ENCODE measurements at regions not wholly inside any gene's neighbourhood (a gene's known extent, or its start where the extent isn't known, plus 50 kb on each side); places are given as distances from the start of the nearest gene placed in this dataset.

DNA sequence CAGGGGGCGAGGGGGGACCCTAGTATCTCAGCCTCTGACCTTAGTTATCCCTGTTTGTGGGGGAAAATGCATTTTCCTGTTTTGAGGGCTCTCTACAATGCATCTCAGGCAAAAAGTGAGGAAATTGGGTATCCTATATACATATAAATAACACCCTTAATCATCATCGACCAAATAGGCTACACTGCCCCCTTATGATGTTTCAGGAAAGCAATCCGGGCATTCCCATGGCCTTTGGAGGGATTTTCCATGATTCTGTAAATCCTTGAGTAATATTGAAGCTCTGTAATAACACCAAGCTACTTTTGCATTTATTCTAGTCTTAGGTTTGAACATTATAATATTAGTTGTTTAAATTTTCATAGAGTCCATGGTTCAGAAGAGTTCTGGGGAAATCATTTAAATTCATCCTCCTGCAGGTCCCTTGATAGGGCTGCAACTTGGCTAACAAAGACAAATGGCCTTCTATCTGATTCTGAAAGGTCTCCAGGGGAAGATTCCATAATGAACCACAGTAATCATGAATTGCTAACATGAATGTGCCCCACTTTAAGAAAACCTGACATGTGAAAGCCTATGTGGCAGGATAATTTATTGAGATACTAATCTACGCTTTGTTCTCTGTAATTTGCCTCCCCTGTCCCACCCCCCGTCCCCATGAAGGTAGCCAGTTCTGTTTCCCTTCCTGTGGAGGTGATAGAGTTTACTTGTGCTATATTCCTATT lies 91.5 kb upstream of the SCOC start:
- DNase-seq (ENCODE audit: low spot score): no peak

DNA sequence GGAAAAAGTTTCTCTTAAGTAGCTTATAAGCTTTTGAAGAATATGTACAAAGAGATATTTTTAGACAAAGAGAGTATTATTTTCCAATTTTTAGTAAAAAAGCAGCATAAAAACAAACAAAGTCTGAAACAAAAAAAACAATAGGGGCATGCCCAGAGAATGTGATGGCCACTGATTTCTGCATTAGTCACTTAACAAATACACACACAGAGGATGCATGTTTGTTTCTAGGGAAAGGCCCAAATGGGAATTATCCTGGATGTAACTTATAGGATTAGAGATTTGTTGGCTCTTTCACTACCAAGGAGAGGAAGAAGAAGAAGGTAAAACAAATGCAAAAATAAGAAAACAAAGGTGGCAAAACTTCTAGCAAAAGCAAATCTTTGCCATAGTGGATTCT lies 95.9 kb upstream of the SCOC start:
- no peak for DNase-seq (ENCODE audit: low spot score)

DNA sequence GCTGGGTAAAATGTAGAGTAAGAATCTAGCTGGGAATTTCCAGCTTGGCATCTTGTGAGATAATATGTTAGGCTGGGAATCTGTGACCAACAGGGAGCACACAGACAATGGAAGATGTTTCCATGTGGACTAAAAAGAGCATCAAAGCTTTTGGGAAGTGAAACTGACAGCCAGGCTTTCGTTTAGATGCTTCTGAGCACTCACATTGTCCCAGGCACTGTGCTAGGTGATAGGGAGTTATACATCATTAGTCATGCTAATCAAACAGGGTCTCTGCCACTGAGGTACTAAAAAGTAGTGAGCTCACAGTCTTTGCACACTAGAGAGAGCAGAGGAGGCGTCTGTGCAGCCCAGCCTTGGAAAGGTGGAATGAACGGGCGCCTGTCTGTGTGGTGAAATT lies 101.9 kb upstream of the SCOC start:
- DNase-seq (ENCODE audit: low spot score): no peak

DNA sequence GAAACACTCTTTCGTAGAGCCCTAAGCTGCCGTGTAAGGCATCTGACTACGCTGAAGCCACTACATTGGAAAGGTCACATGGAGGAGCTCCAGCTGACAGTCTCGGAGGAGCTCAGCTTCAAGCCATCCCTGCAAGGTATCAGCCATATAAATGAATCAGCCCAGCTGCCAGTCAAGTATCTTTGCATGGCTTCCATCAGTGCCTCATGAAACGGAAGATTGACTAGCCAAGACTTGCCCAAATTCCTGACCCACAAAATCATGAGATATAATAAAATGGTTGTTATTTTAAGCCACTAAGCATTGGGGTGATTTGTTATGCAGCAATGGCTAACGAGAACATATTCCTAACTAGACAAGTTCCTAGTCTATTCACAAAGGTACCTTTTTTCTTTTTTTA lies 104.1 kb upstream of the SCOC start:
- no peak for DNase-seq (ENCODE audit: low spot score)

DNA sequence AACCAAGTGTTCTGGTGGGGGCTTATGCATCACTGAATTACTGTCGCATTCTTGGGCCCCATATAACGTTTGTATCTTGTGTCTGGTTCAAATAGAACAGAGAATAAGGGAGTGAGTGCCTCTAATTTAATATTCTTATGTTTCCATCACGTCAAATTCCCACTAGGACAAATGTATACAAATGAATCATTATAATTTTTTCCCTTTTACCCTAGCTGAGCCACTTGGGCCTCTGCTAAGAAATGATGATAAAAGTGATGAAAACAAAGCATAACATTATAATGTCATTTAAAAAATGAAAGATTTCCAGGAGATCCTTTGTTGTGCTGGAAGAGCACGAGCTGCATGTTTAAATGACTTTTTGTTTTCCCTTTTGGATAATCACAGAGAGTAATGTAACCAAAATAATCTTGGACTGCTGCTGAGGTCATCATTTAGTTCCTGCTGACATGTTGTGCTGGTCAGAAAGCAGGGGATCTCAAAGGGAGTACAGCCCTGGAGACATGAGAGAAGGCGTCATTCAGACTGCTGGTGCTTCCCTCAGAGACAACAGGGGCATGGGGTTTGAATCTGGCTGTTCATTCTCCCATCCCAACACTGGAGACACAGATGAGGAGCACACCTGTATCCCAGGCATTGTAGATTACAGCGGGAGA lies 105.1 kb upstream of the SCOC start:
- DNase-seq (ENCODE audit: low spot score): no peak

DNA sequence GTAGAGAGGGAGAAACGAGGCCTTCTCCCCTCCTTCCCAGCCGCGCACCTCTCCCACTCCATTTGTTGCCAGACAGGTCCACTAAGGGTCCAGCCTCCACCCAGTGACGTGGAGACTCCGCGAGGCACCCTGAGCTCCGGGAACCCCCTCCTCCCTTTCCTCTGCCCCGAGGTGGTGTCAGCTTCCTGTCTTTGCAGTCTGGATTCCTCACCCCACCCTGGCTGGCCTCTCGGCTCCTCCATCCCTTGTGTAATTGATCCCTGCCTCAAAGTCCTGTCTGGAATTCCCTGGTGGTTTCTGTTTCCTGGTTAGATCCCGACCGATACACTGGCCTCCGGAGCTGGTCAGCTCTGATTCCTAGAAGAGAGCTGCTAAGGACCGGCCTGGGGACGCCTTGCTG lies 105.9 kb upstream of the SCOC start:
- DNase-seq (ENCODE audit: low spot score): no peak

DNA sequence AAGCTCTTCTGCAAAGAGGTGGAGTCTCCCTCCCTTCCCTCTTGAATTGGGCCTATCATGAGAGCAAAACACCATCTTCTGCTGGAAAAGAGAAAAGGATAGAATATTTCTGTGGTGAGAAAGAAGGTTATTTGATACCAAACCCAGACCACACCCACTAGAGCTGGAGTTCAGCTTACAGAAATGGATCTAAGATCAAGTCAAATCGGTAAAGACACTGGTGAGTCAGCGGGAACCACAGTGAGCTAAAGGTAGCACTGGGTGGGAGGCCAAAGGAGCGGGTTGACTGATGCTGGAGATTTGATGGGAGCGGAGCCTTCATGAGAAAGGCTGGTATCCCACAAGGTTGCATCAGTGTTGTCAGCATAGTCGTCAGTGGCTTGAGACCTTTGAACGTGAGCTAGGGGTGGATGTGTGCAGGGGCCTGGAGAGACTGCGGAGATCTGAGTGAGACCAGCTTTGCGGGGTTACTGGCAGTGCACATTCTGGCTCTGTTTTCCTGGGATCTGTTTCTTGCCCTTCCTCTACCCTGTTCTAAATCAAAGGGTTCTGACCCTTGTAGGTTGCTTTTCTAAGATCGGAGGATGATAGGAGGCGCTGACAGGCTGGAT lies 106.4 kb upstream of the SCOC start:
- no peak for DNase-seq (ENCODE audit: low spot score)

DNA sequence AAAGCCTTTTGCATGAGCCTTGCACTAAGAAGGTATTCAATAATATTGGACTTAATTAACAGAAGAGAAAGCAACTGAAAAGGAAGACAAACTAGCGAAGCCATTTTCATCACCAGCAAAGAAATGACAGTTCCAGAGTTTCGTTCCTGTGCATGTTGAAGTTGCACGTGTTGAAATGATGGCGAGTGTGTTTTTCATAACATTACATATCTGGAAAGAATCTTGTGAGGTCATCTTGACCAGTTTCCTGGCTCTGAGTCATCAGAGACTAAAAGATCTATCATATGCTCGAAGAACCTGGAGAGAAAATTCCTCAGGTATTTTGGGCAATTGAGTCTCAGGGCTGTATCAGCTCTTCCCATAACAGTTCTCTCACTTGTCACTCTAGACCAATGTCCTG lies 106.2 kb upstream of the MAML3 start:
- DNase-seq (ENCODE audit: low spot score): peak; percentile 67

DNA sequence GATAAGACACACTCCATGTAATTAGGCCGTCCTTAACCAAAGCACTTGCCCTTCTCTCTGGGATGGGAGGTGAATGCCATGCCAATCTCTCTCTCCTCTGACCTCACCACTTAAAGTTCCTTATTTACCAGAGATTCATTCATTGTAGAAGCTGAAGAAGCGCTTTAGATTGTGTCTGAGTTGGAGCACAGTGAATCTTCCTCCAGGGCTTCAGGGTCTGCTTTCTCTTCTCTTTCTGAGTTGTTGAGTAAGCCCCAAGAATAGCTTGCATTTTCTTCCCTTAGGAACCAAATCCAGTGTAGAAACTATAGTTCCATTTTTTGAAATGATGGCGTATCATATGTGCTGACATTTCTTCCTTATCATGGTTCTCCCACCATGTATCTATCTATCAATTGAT lies 104.5 kb upstream of the MAML3 start:
- no peak for DNase-seq (ENCODE audit: low spot score)

DNA sequence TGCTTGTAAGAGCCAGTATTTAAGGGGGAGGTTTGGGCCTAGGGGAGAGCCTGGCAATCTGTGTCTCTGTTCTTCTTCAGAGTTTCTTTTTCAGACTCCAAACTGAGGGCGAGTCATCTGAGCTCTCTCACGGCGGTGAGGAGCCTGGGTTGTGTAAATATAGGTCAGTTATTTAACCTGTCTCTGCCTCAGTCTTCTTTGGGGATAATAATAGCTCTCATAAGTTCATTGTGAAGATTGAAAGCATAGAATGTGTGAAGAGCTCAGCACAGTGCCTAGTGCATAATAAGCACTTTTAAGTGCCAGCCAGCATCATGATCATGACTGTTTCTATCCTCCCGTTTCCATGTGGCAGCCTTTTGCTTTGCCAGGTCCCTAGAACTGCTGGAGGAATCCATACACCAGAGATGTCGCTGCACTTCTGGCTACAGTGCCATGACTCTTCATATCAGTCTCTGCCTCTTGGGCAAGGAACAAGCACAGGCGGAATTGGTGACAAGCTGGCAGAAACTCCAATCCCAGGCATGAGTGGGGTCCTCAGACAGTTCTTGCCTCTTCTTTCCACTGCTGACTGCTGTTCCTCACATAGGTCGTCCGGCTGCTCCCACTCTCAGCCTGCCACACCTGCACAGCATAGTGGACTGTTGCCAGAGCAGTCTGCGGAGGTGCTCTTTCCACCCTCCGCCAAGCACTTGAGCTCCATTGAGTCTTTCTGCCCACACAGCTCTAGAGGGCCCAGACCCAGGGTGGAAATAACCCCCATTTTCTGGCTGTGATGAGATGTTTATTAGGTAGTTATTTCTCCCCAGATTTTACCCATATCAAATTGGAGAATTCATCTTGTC lies 103.7 kb upstream of the MAML3 start:
- no peak for DNase-seq (ENCODE audit: low spot score)

DNA sequence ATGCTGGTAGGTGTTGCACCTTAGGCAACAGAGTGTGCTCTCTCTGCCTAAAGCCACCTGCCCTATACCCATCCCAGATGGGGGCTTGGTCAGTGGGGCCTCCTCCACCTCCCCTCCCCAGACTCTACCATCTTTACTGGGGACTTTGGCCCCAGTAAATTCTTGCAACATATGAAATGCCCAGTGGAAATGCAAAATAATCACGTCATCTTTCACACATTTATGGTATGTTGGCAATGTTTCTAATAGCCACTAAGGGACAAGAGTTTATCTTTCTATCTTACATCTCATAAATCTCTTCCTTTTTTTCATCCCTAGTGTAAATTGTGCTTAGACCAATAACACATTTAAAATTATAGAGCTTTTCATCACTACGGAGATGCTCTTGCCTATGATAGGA lies 103.0 kb upstream of the MAML3 start:
- DNase-seq (ENCODE audit: low spot score): no peak

DNA sequence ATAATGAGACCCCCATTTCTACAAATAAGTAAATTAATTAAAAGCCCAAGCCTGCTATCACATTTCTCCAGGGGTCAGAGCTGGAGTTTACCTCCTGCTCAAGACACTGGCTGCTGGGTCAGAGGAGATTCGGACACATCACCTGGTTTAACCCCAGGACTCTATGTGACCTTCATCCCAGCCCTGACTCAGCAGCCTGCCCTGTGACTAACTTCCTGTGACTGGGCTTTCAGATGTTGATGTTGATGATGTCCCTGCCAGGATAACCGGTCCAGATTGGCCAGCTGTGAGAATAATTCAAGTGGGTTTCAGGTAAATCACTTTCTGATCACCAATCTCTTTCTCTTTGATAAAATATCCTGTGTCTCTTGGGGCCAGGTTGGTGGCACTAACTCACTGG lies 102.4 kb upstream of the MAML3 start:
- peak; percentile 43 for DNase-seq (ENCODE audit: low spot score)

DNA sequence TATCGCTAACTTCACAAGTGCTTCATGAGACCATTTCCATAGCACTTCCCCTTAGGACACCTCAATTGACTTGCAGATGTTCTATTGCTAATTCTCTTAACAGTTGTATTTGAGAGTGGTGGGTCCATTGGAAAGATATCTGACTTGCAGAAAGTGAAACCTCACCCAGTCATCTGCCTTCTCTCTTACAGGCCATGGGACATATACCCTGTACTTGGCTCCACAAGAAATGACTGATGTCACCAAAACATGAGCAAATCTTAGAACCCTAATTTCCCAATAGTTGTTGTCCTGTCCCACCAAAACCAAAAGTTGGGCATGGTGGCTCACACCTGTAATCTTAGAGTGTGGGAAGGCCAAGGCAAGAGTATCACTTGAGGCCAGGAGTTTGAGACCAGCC lies 101.9 kb upstream of the MAML3 start:
- DNase-seq (ENCODE audit: low spot score): no peak

DNA sequence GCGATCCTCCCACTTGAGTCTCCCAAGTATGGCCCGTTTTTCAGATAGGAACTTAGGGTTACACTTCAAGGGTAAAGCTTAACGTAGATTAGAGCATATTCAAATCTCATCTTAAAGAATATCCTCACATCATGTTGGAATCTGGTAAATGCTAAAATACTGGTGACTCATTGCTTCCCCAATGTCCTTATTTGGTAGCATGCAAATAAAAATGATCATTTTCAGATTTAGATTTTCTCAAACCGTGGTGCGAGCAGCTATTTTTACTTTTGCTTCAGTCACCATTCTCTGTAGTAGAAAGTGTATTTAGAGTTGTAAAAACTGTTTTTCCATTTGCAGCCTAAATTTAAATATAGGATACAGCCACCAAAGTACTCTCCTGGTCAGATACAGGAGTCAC lies 101.5 kb upstream of the MAML3 start:
- DNase-seq (ENCODE audit: low spot score): no peak

DNA sequence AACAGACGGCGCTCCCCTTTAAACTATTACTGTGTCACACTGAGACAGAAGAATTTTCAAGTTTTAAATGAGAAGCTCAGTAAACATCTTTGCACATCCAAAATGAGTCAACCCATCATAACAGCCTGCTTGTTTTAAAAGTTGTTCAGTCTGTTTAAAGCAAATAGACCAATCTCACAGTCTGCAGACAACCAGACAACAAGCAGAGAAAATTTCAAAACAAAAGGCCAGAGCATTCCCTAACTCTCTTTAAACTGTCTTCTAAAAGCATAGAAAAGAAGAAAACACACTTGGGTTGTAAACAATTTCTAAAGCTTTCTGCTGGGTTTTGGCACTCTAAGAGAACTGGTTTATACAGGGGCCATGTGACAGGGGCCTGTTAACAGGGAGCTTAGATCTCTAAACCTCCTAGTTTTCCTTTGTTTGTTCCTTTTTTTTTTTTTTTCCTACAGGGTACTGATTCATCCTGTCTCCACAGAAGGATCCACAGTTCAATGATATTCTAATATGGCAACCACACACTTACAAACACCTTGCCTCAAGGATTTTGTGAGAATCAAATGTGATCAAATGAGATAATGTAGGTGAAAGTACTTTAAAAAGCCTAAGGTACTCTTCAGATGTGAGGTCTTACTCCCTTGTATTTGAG lies 100.8 kb upstream of the MAML3 start:
- DNase-seq (ENCODE audit: low spot score): no peak

DNA sequence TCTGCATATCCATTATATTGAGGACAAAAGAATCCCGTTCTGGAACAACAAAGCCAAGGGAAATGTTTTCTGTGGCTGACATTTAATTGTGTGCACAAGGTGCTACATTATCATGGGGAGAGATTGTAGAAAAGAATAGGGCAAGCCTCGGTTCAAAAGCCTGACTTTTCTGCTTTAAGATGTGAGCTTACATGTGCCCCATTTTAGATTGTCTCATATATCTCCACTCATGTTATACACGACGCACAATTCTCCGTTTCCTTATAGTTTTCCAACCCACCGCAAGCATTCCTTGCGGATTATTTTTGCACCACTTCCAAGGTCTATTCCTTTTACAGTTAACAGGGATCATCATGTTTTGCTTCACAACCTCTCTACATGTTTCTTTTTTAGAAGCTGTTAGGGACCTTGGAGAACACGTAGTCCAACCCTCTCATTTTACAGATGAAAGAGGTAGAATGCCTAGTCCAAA lies 99.6 kb upstream of the MAML3 start:
- no peak for DNase-seq (ENCODE audit: low spot score)

DNA sequence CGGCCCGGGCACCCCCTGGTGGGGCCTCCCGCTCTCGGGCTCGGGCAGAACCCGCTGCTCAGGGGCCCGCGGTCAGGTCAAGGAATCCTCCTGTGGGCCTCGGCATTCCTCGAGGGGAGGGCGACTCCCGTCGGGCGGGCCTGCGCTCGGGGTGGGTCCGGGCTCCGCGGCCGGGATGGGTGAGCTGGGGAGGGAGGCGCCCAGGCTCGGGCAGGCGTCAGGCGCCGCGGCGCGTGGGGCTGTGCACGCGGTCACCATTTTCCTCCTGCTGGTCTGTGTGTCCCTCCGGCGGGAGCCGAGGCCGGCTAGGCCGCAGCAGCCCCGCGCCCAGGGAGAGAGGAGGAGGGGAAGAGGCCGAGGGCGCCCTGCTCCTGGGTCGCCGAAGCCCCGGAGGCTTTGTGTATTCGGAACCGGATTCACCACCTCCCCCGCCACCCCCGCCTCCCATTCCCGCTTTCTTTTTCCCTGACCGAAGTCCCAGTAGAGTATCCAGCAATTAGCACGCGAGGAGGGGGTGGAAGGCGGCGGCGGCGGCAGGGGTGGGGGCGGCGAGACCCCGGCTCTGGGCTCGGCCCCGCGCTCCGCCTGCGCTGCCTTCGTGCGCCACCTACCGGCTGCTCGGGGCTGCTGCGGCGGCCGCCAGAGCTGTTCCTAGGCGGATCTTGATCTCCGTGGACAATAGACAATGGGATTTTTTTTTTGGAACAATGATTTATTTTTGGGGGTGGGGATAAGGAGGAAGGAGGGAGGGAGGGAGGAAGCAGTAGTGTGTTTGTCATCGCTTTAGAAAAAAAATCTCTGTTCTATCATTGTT lies 99.0 kb upstream of the MAML3 start:
- DNase-seq (ENCODE audit: low spot score): peak; percentile 91

DNA sequence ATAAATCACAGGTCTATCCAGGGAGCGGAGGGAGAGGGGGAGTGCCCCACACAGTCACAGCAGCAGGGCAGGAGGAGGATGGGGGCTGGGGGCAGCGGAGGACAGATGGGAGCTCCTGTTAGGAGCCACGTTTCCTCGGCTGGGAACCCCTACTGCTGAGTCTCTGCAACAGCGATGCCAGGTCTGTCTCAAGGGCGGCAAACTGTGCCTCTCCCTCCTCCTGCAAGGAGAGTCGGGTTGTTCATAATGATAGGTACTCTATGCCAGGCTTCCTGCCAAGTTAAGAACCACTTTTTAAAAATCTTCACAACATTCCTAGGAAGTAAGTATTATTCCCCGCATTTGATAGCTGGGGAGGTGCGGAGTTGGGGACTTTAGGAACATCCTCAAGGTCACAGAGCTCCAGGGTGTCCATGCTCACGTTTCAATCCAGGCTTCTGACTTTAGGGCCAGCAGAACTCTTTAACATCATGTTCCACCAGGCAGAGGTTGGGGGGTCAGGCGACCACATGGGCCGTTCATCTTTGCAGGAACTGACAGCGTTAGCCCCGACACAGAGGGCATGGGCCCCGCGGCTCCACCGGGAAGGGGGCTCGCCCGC lies 98.3 kb upstream of the MAML3 start:
- no peak for DNase-seq (ENCODE audit: low spot score)

DNA sequence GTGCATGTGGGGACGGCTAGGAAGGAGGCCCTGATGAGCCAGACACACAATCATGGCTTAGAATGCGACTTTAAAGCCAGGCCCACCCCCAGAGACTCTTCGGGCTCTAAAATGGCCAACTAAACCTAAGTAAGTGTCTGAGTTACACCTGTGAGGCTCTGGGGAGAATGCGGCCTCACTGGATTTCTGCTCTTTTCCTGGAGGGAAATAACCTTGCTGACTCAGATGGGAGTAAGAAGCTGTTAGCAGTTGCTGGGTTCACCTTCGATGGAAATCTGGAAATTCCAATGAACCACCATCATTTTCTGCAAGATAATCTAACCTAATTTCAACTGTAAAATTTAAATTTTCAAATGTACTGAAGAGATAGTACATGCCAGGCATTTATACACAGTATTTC lies 97.6 kb upstream of the MAML3 start:
- DNase-seq (ENCODE audit: low spot score): no peak

DNA sequence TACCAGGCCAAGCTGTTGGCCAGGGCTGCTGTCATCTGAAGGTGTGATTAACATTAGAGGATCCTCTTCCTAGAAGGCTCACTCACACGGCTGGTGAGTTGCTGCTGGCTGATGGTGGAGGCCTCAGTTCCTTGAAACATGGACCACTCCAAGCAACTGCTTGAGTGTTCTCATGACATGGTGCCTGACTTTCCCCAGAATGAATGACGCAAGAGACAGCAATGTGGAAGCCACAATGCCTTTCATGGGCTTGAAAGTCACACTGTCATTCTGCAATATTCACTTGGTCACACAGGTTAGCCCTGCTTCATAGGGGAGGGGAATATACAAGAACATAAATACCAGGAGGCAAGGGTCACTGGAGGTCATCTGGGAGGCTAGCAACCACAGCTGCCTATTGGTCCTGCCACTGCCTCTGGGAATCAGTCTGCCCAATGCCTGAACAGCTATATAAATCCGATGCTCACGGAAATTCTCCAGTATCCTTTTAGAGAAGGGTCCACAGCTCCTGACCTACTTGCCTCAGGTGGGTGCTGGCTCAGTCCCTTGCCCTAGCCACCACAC lies 97.1 kb upstream of the MAML3 start:
- DNase-seq (ENCODE audit: low spot score): no peak
